Central memory CD8-positive, alpha-beta T cell (primary cell): ENCODE measurements at regions not wholly inside any gene's neighbourhood (a gene's known extent, or its start where the extent isn't known, plus 50 kb on each side); places are given as distances from the start of the nearest gene placed in this dataset.
"Not testable (repeated sequence)": the region's sequence is repeated elsewhere in the genome, so short reads cannot be mapped to it uniquely, and the experiment has no call there.

ENCODE experiments used
- ATAC-seq: fragments of 150-1000 bp; cut with Tn5 transposase; replicated peaks from 2 replicates; pipeline ENCODE4 v1.10.0; 2022; ENCODE audit warnings: mild to moderate bottlenecking, moderate FRiP score, moderate number of reproducible peaks; ENCODE audit not compliant: poor library complexity, severe bottlenecking; ENCODE audit errors: extremely low read depth
- DNase-seq, 2 donors: peaks; one replicate each; pipeline ENCODE4 v3.0.0; 2021; ENCODE audit warnings: low spot score in 2 of 2
- H3K27ac Mint-ChIP-seq: one replicate; pipeline ENCODE4 v1.8.0; 2022; ENCODE audit warnings: low read depth, mild to moderate bottlenecking, moderate library complexity, mixed read lengths
- H3K27me3 Mint-ChIP-seq: one replicate; pipeline ENCODE4 v1.8.0; 2022; ENCODE audit warnings: mixed read lengths
- H3K36me3 Mint-ChIP-seq: one replicate; pipeline ENCODE4 v1.8.0; 2022; ENCODE audit warnings: mild to moderate bottlenecking, moderate library complexity, mixed read lengths; ENCODE audit not compliant: insufficient read depth
- H3K4me1 Mint-ChIP-seq: one replicate; pipeline ENCODE4 v1.8.0; 2022; ENCODE audit warnings: mixed read lengths
- H3K4me3 Mint-ChIP-seq: one replicate; pipeline ENCODE4 v1.8.0; 2022; ENCODE audit warnings: mild to moderate bottlenecking, moderate library complexity, mixed read lengths
- H3K9me3 Mint-ChIP-seq: one replicate; pipeline ENCODE4 v1.8.0; 2022; ENCODE audit warnings: mixed read lengths

- ATAC-seq, H3K4me3 Mint-ChIP-seq, H3K9me3 Mint-ChIP-seq, DNase-seq, H3K27ac Mint-ChIP-seq, H3K4me1 Mint-ChIP-seq, H3K36me3 Mint-ChIP-seq, H3K27me3 Mint-ChIP-seq: not testable (repeated sequence)
Measured at GRCh38 chr1:234797216-234797615, 187.2 kb upstream of the IRF2BP2 start.

- H3K4me3 Mint-ChIP-seq, H3K9me3 Mint-ChIP-seq, H3K27me3 Mint-ChIP-seq, H3K27ac Mint-ChIP-seq, ATAC-seq, H3K4me1 Mint-ChIP-seq, H3K36me3 Mint-ChIP-seq, DNase-seq: not testable (repeated sequence)
Measured at GRCh38 chr1:234796438-234796792, 186.4 kb upstream of the IRF2BP2 start.

- not testable (repeated sequence) for DNase-seq, H3K27me3 Mint-ChIP-seq, ATAC-seq, H3K9me3 Mint-ChIP-seq, H3K27ac Mint-ChIP-seq, H3K36me3 Mint-ChIP-seq, H3K4me3 Mint-ChIP-seq, H3K4me1 Mint-ChIP-seq
Measured at GRCh38 chr1:234795711-234796437, 185.9 kb upstream of the IRF2BP2 start.

GRCh38 chr1:234795007-234795406 lies 185.0 kb upstream of the IRF2BP2 start:
- not testable (repeated sequence) for DNase-seq, H3K4me1 Mint-ChIP-seq, H3K4me3 Mint-ChIP-seq, H3K27me3 Mint-ChIP-seq, H3K36me3 Mint-ChIP-seq, H3K27ac Mint-ChIP-seq, ATAC-seq, H3K9me3 Mint-ChIP-seq

- H3K36me3 Mint-ChIP-seq, H3K4me1 Mint-ChIP-seq, ATAC-seq, H3K4me3 Mint-ChIP-seq, DNase-seq, H3K9me3 Mint-ChIP-seq, H3K27ac Mint-ChIP-seq, H3K27me3 Mint-ChIP-seq: not testable (repeated sequence)
Measured at GRCh38 chr1:234794452-234794851, 184.5 kb upstream of the IRF2BP2 start.

GRCh38 chr1:234793924-234794323 lies 183.9 kb upstream of the IRF2BP2 start:
- not testable (repeated sequence) for H3K9me3 Mint-ChIP-seq, DNase-seq, ATAC-seq, H3K27ac Mint-ChIP-seq, H3K27me3 Mint-ChIP-seq, H3K4me1 Mint-ChIP-seq, H3K36me3 Mint-ChIP-seq, H3K4me3 Mint-ChIP-seq

- not testable (repeated sequence) for H3K27me3 Mint-ChIP-seq, ATAC-seq, H3K4me1 Mint-ChIP-seq, H3K9me3 Mint-ChIP-seq, H3K27ac Mint-ChIP-seq, H3K36me3 Mint-ChIP-seq, H3K4me3 Mint-ChIP-seq, DNase-seq
Measured at GRCh38 chr1:234792221-234792864, 182.4 kb upstream of the IRF2BP2 start.

GRCh38 chr1:234791615-234792014 lies 181.6 kb upstream of the IRF2BP2 start:
- not testable (repeated sequence) for H3K9me3 Mint-ChIP-seq, H3K4me3 Mint-ChIP-seq, H3K27ac Mint-ChIP-seq, H3K27me3 Mint-ChIP-seq, H3K4me1 Mint-ChIP-seq, H3K36me3 Mint-ChIP-seq, DNase-seq, ATAC-seq

GRCh38 chr1:234790333-234790732 lies 180.4 kb upstream of the IRF2BP2 start:
- ATAC-seq, H3K27me3 Mint-ChIP-seq, H3K4me3 Mint-ChIP-seq, H3K9me3 Mint-ChIP-seq, DNase-seq, H3K36me3 Mint-ChIP-seq, H3K27ac Mint-ChIP-seq, H3K4me1 Mint-ChIP-seq: not testable (repeated sequence)

GRCh38 chr1:234787011-234787584 lies 177.1 kb upstream of the IRF2BP2 start:
- H3K27me3 Mint-ChIP-seq, H3K27ac Mint-ChIP-seq, H3K9me3 Mint-ChIP-seq, H3K4me3 Mint-ChIP-seq, H3K4me1 Mint-ChIP-seq, DNase-seq, H3K36me3 Mint-ChIP-seq, ATAC-seq: not testable (repeated sequence)

- not testable (repeated sequence) for H3K9me3 Mint-ChIP-seq, H3K27me3 Mint-ChIP-seq, ATAC-seq, DNase-seq, H3K36me3 Mint-ChIP-seq, H3K4me3 Mint-ChIP-seq, H3K4me1 Mint-ChIP-seq, H3K27ac Mint-ChIP-seq
Measured at GRCh38 chr1:234785922-234786321, 175.9 kb upstream of the IRF2BP2 start.

- not testable (repeated sequence) for H3K4me3 Mint-ChIP-seq, H3K9me3 Mint-ChIP-seq, ATAC-seq, H3K27me3 Mint-ChIP-seq, H3K27ac Mint-ChIP-seq, H3K4me1 Mint-ChIP-seq, H3K36me3 Mint-ChIP-seq, DNase-seq
Measured at GRCh38 chr1:234785471-234785919, 175.5 kb upstream of the IRF2BP2 start.

- not testable (repeated sequence) for H3K9me3 Mint-ChIP-seq, ATAC-seq, H3K27me3 Mint-ChIP-seq, H3K27ac Mint-ChIP-seq, H3K4me3 Mint-ChIP-seq, DNase-seq, H3K36me3 Mint-ChIP-seq, H3K4me1 Mint-ChIP-seq
Measured at GRCh38 chr1:234784108-234784507, 174.1 kb upstream of the IRF2BP2 start.
